Lung (tissue), 11 donors: ENCODE measurements at regions not wholly inside any gene's neighbourhood (a gene's known extent, or its start where the extent isn't known, plus 50 kb on each side); places are given as distances from the start of the nearest gene placed in this dataset.

ENCODE experiments used
- ATAC-seq: fragments of 200-7000 bp; cut with Tn5 transposase; one replicate; pipeline ENCODE4 v1.9.1; 2020; ENCODE audit warnings: moderate number of reproducible peaks; ENCODE audit not compliant: insufficient read depth, low FRiP score
- DNase-seq, 3 donors: peaks; one replicate each; pipeline ENCODE4 v3.0.0-alpha.2; 2013 to 2017
- H3K27ac ChIP-seq, 2 donors: one replicate each; pipeline ENCODE4 v1.5.1; 2013; ENCODE audit warnings: mild to moderate bottlenecking in 2 of 2, moderate library complexity in 2 of 2, control low read depth in 1 of 2, inconsistent platforms in 1 of 2, low read depth in 1 of 2, low read length in 1 of 2
- H3K27me3 ChIP-seq, 3 donors: one replicate each; pipeline ENCODE4 v1.5.1; 2013; ENCODE audit warnings: low read length in 2 of 3; ENCODE audit not compliant: control insufficient read depth in 3 of 3, insufficient read depth in 3 of 3
- H3K36me3 ChIP-seq, 4 donors: one replicate each; pipeline ENCODE4 v1.5.1; 2013; ENCODE audit warnings: low read length in 4 of 4, mild to moderate bottlenecking in 1 of 4, moderate library complexity in 1 of 4; ENCODE audit not compliant: control insufficient read depth in 4 of 4, insufficient read depth in 4 of 4
- H3K4me1 ChIP-seq, 5 donors: one replicate each; pipeline ENCODE4 v1.5.1; 2013; ENCODE audit warnings: low read length in 5 of 5, mild to moderate bottlenecking in 2 of 5, moderate library complexity in 1 of 5; ENCODE audit not compliant: control insufficient read depth in 5 of 5, insufficient read depth in 5 of 5
- H3K4me3 ChIP-seq: one replicate; pipeline ENCODE4 v1.5.1; 2013; ENCODE audit warnings: mild to moderate bottlenecking, control low read depth, moderate library complexity
- H3K9ac ChIP-seq, 2 donors: one replicate each; pipeline ENCODE4 v1.5.1; 2013; ENCODE audit warnings: low read length in 2 of 2, control low read depth in 1 of 2; ENCODE audit not compliant: insufficient read depth in 1 of 2
- H3K9me3 ChIP-seq, 4 donors: one replicate each; pipeline ENCODE4 v1.5.1; 2013; ENCODE audit warnings: low read length in 3 of 4, mild to moderate bottlenecking in 1 of 4, moderate library complexity in 1 of 4; ENCODE audit not compliant: control insufficient read depth in 4 of 4, insufficient read depth in 3 of 4
- CTCF ChIP-seq: IDR thresholded peaks from 2 replicates; pipeline ENCODE4 v1.5.1; 2012; ENCODE audit warnings: mild to moderate bottlenecking; ENCODE audit errors: control extremely low read depth, extremely low read depth
- WGBS, 2 donors: extraction: QIAGEN DNeasy Blood & Tissue Kit; methylation state at CpG; one replicate each; pipeline ENCODE4 v1.1.7; 2013; 5-methylcytosine and 5-hydroxymethylcytosine counted together
- donor health status: control.
- donor health status: control.
- donor health status: Bipolar disorder and iron deficiency.
- donor health status: healthy.
- donor health status: DM: yes; HTN: yes; CAD: no.

- ATAC-seq: no peak
- TF ChIP-seq CTCF: no peak
- no peak overlapping the region for H3K27ac ChIP-seq
- H3K36me3 ChIP-seq: no peaks in the 10 kb centered on the region
- no peak overlapping the region for H3K4me3 ChIP-seq
- no peak overlapping the region for H3K9ac ChIP-seq
- peaks cover 0 to 47% (median 6%) of the 10 kb centered on the region in 5 donors for H3K4me1 ChIP-seq
- peak in 2 of 3 donors; percentile 54 to 61 for DNase-seq
- no peaks in the 10 kb centered on the region for H3K27me3 ChIP-seq
- no peaks in the 10 kb centered on the region for H3K9me3 ChIP-seq
- WGBS, 2 donors: 71 to 76% methylated on average over 5 of the region's 5 CpGs
These were observed 293.0 kb downstream of the ZNF608 start for GRCh38 chr5:124453221-124454051.

- H3K36me3 ChIP-seq: no peaks in the 10 kb centered on the region
- no peak for TF ChIP-seq CTCF
- H3K9me3 ChIP-seq: no peaks in the 10 kb centered on the region
- no peak overlapping the region for H3K9ac ChIP-seq
- H3K27me3 ChIP-seq: no peaks in the 10 kb centered on the region
- DNase-seq (no peak), ATAC-seq (no peak)
- peaks cover 0 to 38% (median 6%) of the 10 kb centered on the region in 5 donors for H3K4me1 ChIP-seq
- H3K4me3 ChIP-seq: no peak overlapping the region
- H3K27ac ChIP-seq: no peak overlapping the region
- 93 to 96% methylated on average over 8 of the region's 8 CpGs for WGBS, 2 donors
These were observed 294.0 kb downstream of the ZNF608 start for GRCh38 chr5:124452412-124452811.

GRCh38 chr5:124451721-124452383, 294.6 kb downstream of the ZNF608 start:
- Histone ChIP-seq H3K27me3 (no peaks in the 10 kb centered on the region), H3K4me3 (no peak overlapping the region), H3K4me1 (peaks cover 0 to 32% (median 6%) of the 10 kb centered on the region in 5 donors), H3K9ac (no peak overlapping the region), H3K9me3 (no peaks in the 10 kb centered on the region), H3K27ac (no peak overlapping the region), H3K36me3 (no peaks in the 10 kb centered on the region)
- WGBS, 2 donors: 91% methylated on average over 7 of the region's 7 CpGs
- ATAC-seq (no peak), DNase-seq (peak in 1 of 3 donors; percentile 19)
- no peak for TF ChIP-seq CTCF
